ENCODE measurements at regions not wholly inside any gene's neighbourhood (a gene's known extent, or its start where the extent isn't known, plus 50 kb on each side); places are given as distances from the start of the nearest gene placed in this dataset.
"Not testable (repeated sequence)": the region's sequence is repeated elsewhere in the genome, so short reads cannot be mapped to it uniquely, and the experiment has no call there.

DNA sequence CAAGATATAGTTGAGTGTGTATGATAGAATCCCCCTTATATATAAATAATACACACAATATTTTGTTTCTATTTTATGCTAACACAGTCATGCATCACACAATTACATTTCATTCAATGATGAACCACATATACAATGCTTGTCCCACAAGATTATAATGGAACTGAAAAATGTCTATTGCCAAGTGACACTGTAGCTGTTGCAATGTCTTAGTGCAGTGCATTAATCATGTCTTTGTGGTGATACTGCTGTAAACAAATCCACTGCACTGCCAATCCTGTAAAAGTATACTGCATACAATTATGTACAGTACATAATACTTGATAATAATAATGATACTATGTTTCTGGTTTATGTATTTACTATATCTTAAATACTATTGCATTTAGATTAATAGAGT is 512.1 kb upstream of the CNTN3 start:
- no peak for DNase-seq (ENCODE audit: low spot score)

DNA sequence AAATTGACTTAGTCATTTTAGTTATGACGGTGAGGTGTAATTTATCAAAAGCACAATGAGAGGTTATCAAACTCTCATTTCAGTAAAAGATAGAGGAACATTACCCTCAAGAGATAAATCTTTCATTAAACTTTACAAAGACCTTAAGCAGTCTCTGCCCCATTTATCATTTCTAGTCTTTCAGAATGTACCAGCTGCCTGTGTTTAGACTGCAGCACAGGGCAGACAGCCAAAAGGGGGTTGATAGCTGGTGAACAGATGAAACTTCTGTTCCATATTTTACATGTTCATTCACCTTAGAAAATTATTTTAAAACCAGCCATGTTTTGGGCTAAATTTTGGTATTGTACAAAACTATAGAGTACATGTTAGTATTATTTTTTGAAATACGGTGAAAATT is 514.6 kb upstream of the CNTN3 start:
- no peak for DNase-seq (ENCODE audit: low spot score)

DNA sequence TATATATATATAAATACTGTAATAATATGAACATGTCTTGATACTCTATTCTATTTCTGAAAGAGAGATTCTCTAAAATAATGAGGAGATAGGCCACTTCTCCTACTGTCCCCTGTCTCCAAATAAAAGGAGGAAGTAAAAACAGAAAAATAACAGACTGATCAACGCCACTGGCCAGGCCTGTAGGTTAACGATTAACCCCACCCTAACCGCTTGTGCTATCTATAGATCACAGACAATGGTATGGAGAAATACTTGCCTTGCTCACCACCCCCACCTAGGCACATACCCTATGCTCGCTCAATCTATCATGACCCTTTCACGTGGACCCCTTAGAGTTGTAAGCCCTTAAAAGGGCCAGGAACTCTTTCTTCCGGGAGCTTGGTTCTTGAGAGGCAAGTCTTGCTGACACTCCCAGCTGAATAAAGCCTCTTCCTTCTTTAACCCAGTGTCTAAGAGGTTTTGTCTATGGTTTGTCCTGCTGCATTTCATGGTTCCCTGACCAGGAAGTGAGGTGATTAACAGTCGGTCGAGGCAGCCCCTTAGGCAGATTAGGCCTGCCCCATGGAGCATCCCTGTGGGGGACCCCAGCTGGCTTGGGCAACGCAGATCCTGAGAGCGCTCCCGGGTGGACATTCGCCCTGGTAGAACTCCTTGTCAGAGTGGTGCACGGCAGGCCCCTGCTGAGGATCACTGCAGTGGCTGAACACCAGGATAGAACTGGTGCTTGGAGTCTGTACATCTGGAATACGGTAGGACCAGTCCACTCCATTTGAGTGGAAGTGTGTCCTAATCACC is 521.8 kb upstream of the CNTN3 start:
- DNase-seq (ENCODE audit: low spot score): no peak

DNA sequence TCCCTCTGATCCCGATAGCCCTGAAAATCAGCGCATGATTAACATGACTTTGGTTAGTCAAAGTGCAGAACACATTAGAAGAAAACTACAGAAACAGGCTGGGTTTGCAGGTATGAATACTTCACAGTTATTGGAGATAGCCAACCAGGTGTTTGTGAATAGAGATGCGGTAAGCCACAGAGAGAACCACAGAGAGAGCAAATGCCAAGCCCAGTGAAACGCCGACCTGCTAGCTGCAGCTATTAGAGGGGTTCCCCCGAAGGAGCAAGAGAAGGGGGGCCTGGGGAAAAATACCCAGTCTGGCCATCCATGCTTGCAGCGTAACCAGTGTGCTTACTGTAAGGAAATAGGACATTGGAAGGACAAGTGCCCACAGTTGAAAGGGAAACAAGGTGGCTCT is 523.9 kb upstream of the CNTN3 start:
- DNase-seq (ENCODE audit: low spot score): no peak

DNA sequence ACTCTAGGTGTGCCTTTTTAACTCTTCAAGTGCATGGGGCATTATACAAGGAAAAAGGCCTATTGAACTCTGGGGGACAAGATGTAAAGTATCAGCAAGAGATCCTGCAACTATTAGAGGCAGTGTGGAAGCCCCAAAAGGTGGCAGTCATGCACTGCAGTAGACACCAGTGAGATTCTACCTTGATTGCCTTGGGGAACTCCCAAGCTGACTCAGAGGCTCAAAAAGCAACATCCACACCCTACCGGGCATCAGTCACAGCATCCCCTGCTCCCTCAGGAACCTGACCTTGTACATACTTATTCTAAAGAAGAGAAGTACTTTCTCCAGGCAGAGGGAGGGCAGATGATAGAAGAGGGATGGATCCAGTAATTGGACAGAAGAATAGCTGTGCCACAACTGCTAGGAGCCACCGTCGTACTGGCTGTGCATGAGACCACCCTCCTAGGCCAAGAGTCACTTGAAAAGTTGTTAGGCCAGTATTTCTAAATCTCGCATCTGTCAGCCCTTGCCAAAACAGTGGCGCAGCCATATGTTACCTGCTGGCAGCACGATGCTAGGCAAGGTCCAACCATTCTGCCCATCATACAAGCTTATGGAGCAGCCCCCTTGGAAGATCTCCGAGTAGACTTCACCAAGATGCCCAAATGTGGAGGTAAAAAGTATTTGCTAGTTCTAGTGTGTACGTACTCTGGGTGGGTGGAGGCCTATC is 523.1 kb upstream of the FRG2C start:
- no peak for DNase-seq (ENCODE audit: low spot score)

DNA sequence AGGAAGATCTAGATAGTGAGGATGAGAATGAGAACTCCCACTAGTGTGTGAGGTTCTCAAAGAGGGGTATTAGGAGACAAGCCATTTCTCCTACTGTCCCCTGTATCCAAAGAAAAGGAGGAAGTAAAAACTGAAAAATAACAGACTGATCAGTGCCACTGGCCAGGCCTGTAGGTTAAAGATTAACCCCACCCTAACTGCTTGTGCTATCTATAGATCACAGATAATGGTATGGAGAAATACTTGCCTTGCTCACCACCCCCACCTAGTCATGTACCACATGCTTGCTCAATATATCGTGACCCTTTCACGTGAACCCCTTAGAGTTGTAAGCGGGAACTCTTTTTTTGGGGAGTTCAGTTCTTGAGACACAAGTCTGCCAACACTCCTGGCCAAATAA is 519.7 kb upstream of the FRG2C start:
- no peak for DNase-seq (ENCODE audit: low spot score)

DNA sequence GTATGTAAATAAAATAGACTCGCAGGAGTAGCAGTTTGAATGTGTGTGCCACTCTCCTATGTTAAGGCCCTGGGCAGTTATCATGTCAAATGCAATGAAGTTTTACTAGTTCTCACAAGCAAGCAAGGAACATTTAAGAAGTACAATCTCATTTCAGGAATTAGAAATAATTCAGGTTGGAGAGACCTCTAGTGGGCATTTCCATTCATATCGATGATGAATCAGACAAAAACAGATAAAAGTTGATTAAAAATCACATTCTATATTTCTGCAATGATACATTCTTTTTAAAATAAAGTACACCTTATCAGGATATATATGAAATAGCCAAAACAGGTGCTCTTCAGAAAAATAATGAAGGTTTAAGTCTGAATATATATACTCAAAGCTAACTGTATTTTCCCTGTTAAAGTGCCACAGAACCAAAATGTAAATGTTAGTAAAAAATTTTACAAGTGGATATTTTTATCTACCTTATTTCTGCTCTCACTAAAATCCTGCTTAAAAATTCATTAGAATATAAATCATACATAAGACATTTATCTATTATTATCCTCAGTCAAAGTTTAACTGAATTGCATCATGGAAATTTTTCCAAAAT is 492.4 kb upstream of the FRG2C start:
- peak; percentile 15 for DNase-seq (ENCODE audit: low spot score)

DNA sequence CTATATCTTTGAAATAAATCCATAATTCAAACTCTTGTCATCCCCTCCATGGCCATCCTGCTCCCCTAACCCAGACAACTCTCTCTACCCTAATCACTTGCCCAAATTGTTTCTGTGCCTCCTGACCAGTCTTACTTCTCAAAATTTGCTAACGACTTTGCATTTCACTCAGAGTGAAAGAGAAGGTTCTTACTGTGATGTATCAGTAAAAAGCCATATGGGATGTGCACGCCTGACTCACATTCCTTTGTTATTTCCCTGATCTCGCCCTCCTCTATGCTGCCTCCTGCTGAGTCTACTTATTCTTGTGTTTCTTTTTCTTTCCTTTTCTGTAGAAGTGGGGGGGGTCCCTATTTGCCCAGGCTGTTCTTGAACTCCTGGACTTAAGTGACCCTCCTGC is 487.2 kb upstream of the FRG2C start:
- no peak for DNase-seq (ENCODE audit: low spot score)

DNA sequence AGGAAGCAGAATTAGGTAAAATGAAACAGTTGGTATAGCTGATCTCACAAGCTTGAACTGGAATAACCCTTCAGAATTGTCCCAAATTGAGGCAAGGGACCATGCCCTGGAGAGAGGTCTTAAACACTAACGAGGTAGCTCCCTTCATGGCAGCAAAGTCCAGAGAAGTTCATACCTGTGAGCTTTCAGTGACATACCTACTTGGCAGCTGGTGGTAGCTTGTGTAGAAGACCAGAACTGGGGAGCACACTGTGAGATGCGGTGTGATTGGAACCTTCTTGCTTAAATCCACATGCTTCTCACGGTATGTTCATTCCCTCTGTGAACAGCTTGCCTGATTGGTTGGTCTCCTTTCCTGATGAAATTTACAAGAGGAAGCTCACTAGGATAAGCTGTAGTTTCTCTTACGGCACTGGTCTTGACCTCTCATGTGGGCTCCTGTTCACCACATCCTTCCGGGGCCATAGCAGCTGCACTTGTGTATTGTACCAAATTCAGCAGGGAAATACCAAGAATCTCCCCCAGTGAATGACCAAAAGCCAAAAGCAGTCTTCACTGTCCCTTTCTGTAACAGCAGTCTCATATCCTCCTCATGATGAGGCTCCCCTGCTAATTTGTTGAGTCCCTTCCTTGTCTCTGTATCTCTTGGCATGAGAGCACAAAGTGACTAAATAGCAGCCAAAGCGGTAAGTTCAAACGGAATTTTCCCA is 483.7 kb upstream of the FRG2C start:
- no peak for DNase-seq (ENCODE audit: low spot score)

DNA sequence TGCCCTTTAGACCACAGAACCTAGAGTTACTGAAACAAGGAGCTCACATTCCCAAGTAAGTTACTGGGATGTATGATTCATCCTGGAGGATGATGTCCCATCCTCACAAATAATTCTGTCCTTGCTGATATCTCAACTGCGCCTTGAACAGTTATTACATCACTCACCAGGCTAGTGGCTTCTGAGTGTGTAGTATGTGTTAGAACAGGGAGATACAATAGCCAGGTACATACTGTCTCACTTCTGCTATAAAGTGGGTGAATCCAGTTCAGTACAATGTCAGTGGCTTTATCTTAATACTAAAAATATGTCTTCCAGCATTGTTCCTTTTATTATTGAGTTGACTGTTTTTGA is 483.2 kb upstream of the FRG2C start:
- no peak for DNase-seq (ENCODE audit: low spot score)

DNA sequence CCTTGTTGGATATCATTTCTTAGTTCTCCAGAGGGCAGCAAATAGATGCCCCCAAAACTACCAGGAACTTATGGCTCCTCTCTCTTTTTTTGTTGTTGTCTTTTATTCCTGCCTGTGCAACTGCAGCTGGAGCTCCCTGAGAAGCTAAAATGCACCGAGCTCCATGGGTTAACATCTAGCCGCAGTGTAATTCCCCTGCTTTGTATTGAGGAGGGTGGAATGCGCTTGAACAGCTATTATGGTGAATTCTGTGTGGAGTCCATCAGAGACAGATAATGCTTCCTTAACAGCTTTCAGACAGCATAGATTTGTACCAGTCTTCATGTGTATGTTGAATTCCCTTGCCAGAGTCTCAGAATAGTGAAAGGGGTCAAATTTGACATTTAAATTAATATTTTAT is 475.2 kb upstream of the FRG2C start:
- DNase-seq (ENCODE audit: low spot score): no peak

DNA sequence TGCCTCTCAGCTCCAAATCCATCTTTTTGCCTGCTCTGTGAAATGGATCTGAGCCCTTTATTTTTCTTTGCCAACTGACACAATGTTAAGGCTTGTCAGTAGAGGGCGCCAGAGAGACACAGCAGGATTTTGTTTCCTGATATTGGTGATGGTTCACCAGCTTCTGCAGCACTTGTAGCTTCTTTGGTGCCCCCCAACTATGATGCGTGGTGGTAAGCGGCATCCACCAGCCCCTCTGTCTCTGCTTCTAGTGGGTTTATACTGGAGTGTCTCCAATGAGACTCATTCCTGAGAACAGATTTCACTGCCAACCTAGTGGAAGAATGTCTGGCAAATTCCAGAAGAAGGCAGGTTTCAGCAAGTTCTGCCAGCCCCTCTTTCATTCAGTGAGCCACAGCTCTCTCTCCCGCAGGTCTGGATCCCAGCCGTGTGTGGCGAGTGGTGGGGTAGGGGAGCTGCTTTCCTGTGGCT is 471.9 kb upstream of the FRG2C start:
- peak; percentile 42 for DNase-seq (ENCODE audit: low spot score)

DNA sequence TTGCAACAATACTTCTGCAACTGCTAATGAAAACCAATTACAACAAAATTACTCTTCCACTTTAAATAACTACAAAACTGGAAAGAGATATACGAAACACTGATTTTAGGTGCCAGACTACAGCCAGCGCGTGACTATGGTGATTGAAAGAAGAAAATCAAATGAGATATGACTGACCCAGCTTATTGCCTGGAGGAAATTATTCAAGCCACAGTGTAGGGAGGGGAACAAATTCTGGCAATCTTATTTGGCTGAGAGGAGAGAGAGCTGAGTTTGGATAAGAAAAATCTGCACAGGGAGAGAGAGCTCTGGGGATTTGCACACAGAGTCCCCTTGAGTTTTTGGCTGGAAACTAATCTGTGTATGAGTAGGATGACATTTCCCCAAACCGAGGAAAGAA is 470.3 kb upstream of the FRG2C start:
- no peak for DNase-seq (ENCODE audit: low spot score)

DNA sequence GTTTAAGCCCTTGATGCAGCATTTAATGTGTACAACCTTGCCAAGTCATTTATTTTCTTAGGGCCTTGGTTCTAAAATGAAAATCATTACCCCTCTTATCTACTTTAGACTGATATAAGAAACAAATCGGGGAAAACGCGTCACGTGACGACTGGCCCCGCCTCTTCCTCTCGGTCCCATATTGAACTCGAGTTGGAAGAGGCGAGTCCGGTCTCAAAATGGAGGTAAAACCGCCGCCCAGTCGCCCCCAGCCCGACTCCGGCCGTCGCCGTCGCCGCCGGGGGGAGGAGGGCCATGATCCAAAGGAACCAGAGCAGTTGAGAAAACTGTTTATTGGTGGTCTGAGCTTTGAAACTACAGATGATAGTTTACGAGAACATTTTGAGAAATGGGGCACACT is 449.8 kb upstream of the FRG2C start:
- not testable (repeated sequence) for DNase-seq (ENCODE audit: low spot score)

DNA sequence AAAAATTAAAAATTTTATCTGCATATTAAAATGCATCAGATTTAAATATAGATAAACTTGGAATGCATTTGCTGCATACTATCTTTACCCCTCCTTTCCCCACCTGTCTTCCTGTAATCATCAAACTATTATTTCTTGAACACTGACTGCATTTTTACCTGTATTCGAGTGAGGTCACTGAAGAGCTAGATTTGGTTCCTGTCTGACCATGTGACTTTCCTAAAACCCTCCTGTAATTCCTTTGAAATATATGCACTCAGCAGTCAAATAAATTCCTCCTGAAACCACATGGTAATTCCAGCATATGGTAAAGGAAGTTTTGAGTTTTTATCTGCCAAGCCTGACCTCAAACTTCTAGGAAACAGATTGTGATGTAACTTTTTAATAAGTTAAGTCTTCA is 445.6 kb upstream of the FRG2C start:
- no peak for DNase-seq (ENCODE audit: low spot score)

DNA sequence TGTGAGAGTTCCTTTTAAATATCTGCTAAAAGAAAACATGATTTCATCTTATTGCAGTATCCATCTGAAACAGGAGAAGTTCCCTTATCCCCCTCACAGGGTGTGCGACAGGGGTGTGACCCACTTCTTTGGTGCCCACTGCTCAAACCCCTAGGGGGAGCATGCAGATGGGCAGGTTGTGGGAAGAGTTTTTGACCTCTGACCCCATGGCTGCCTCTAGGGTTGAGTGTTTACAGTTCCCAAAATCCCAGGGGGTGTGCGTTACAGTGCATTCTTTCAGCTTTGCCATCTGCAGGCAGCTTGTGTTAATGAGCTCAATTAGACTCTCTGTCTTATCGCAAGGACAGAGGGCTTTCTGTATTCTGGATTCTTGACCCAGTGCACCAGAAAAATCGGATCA is 443.2 kb upstream of the FRG2C start:
- DNase-seq (ENCODE audit: low spot score): no peak

DNA sequence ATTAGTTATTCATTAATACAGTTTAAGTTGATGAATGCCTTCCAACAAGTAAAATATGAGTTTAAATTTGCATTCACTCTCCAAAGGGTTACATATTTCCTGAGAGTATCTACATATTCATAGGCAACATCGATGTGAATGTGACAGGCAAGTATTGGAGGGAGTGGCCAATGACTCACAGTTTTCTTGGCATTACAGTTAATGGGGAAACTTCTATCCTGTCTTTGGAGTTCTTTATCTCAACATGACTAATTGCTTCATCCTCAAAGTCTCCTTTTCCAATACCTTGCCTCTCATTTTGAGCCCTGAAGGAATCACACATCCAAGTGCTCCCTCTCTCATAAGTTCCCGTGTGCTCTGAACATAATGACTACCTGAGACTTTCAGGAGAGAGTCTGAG is 439.7 kb upstream of the FRG2C start:
- no peak for DNase-seq (ENCODE audit: low spot score)

DNA sequence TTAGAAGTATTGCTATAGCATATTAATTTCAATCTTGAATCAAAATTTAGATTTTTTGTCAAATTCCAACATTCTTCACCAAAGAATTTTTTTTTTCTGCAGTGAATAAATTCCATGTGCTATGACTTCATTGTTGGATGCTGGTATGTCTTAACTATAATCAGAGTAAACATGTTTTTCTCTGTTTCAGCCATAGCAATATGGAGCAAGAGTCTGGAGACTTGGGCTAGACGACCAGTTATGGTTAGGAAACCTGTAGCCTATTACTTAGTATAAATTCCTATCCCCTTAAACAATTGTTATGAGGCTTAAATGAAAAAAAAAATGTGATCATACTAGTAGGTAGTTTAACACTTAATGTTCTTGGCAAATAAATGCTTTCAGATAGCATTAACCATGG is 431.9 kb upstream of the FRG2C start:
- DNase-seq (ENCODE audit: low spot score): no peak

DNA sequence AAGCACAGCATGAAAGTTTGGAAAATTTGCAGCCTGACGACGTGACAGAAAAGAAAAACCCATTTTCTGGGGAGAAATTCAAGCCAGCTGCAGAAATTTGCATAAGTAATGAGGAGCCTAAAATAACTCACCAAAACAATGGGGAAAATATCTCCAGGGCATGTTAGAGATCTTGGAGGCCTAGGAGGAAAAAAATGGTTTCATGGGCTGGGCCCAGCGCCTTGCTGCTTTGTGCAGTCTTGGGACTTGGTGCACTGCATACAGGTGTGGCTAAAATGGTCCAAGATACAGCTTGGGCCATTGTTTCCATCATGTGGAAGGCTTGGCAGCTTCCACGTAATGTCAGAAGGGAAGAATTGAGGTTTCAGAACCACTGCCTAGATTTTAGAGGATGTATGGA is 428.5 kb upstream of the FRG2C start:
- DNase-seq (ENCODE audit: low spot score): no peak

DNA sequence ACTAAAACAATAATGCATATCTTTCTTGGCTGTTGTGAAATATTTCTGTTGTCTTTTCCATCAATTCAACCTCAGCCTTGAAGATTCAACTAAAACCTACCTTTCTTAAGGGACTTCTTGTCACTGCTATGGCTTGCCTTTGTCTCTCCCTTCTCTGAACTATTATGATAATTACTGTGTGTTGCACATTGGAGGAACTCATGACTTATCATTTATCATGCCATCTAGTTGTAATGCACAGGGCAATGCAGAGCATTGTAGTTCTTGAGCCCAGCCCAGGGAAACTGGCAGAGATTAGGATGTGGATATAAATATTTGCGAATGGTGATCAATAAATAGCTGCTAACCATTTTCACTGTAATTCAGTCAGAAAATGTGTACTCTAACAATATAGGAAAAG is 427.1 kb upstream of the FRG2C start:
- DNase-seq (ENCODE audit: low spot score): no peak

DNA sequence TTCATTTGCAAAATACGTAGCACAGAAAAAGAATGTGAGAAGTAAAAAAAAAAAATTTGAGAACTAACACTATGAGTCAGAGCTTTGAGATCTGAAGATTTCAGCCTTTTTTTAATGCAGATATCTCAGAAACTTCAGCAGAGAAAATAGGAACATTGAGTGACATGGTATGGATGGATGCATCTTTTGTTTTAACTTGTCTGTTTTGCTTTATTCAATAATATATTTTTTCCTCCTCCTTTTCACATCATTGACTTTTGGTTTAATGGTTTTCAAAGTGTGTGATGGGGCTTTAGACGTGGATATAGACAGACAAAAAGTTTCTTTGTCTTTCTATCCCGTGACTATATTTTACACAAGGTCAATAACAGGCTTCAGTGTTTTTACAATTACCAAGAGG is 426.7 kb upstream of the FRG2C start:
- no peak for DNase-seq (ENCODE audit: low spot score)

DNA sequence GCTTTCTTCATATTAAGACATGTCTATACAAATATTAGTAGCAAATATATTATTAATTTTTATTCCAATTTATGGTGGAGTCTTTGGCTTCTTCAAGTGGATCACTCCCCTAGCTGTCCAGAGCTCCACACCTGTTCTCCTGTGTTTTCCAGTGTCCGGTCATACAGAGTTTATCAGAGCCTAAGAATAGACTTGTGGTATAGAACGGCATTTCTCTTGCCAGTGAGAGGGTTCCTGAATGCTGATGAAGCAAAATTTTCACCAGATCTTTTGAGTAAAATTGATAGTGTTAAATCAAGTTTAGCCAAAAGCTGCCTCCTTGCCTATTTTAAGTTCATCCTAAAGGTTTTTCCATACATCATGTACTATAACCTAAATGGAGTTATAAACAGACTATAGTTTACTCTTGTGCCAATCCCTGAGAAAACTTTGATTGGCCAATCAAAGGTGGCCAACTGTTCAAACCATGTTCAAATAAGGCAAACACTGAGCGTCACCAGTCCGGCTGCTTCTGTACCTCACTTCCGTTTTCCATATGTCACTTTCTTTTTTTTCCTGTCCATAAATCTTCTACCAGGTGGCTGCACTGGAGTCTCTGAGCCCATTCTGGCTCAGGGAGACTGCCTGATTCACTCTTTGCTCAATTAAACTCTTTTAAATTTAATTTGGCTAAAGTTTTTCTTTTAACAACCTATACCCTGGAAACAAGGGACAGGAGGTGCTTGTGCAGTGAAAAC is 422.7 kb upstream of the FRG2C start:
- DNase-seq (ENCODE audit: low spot score): not testable (repeated sequence)

Measured in GM03348 (cell line).